NCI-H187 (cell line): ENCODE measurements at regions not wholly inside any gene's neighbourhood (a gene's known extent, or its start where the extent isn't known, plus 50 kb on each side); places are given as distances from the start of the nearest gene placed in this dataset.
"Not testable (repeated sequence)": the region's sequence is repeated elsewhere in the genome, so short reads cannot be mapped to it uniquely, and the experiment has no call there.

Experiments
- DNase-seq, 2 experiments: peaks; one replicate each; lab custom pipeline; 2025; lab: John Stamatoyannopoulos, UW

GRCh38 chr3:16769525-16769924, 115.2 kb upstream of the PLCL2 start:
- no peak for DNase-seq

- DNase-seq: no peak
Observed at GRCh38 chr3:16770021-16770420, 114.7 kb upstream of the PLCL2 start.

GRCh38 chr3:16770792-16771191, 114.0 kb upstream of the PLCL2 start:
- DNase-seq: no peak

GRCh38 chr3:16773594-16773993, 111.2 kb upstream of the PLCL2 start:
- not testable (repeated sequence) for DNase-seq

GRCh38 chr3:16774536-16774935, 110.2 kb upstream of the PLCL2 start:
- DNase-seq: not testable (repeated sequence)

- DNase-seq: no peak
Observed at GRCh38 chr3:16784973-16785372, 99.8 kb upstream of the PLCL2 start.

- DNase-seq: no peak
Observed at GRCh38 chr3:16785465-16785864, 99.3 kb upstream of the PLCL2 start.

GRCh38 chr3:16788440-16789056, 96.2 kb upstream of the PLCL2 start:
- DNase-seq: no peak

GRCh38 chr3:16789344-16790120, 95.2 kb upstream of the PLCL2 start:
- DNase-seq: no peak

- DNase-seq: no peak
Observed at GRCh38 chr3:16790432-16791400, 94.0 kb upstream of the PLCL2 start.

- DNase-seq: no peak
Observed at GRCh38 chr3:16793321-16793720, 91.4 kb upstream of the PLCL2 start.

GRCh38 chr3:16794257-16794656, 90.5 kb upstream of the PLCL2 start:
- DNase-seq: no peak

GRCh38 chr3:16795581-16795980, 89.2 kb upstream of the PLCL2 start:
- DNase-seq: no peak

- DNase-seq: no peak
Observed at GRCh38 chr3:16797831-16798230, 86.9 kb upstream of the PLCL2 start.

GRCh38 chr3:16798738-16799137, 86.0 kb upstream of the PLCL2 start:
- DNase-seq: no peak

GRCh38 chr3:16800361-16800760, 84.4 kb upstream of the PLCL2 start:
- no peak for DNase-seq

- no peak for DNase-seq
Observed at GRCh38 chr3:16801223-16801622, 83.5 kb upstream of the PLCL2 start.

- no peak for DNase-seq
Observed at GRCh38 chr3:16801698-16802097, 83.1 kb upstream of the PLCL2 start.

- DNase-seq: no peak
Observed at GRCh38 chr3:16802389-16802788, 82.4 kb upstream of the PLCL2 start.

- no peak for DNase-seq
Observed at GRCh38 chr3:16803019-16803418, 81.7 kb upstream of the PLCL2 start.

- DNase-seq: no peak
Observed at GRCh38 chr3:16807391-16807790, 77.4 kb upstream of the PLCL2 start.

- DNase-seq: no peak
Observed at GRCh38 chr3:16808393-16809107, 76.2 kb upstream of the PLCL2 start.
